Karpas-422 (cell line): ENCODE measurements at regions not wholly inside any gene's neighbourhood (a gene's known extent, or its start where the extent isn't known, plus 50 kb on each side); places are given as distances from the start of the nearest gene placed in this dataset.
"Not testable (repeated sequence)": the region's sequence is repeated elsewhere in the genome, so short reads cannot be mapped to it uniquely, and the experiment has no call there.

Experiments used
- DNase-seq: peaks from one replicate; pipeline ENCODE4 v3.0.0-alpha.2; 2015
- H2AFZ ChIP-seq: fragments of 200-600 bp; sonication (generic); 2 replicates; pipeline ENCODE4 v1.6.1; 2014; ENCODE audit warnings: antibody characterized with exemption, low read length, mixed read lengths
- H3K27ac ChIP-seq: fragments of 200-600 bp; sonication (generic); 2 replicates; pipeline ENCODE4 v1.5.1; 2014; ENCODE audit warnings: mild to moderate bottlenecking, low read length, moderate library complexity
- H3K27me3 ChIP-seq: fragments of 200-600 bp; sonication (generic); 2 replicates; pipeline ENCODE4 v1.6.1; 2014; ENCODE audit warnings: low read length, mixed read lengths
- H3K36me3 ChIP-seq: fragments of 200-600 bp; sonication (generic); 2 replicates; pipeline ENCODE4 v1.6.1; 2014; ENCODE audit warnings: low read length, mixed read lengths; ENCODE audit not compliant: insufficient read depth
- H3K4me1 ChIP-seq: fragments of 200-600 bp; sonication (generic); 2 replicates; pipeline ENCODE4 v1.6.1; 2014; ENCODE audit warnings: mild to moderate bottlenecking, low read length, mixed read lengths
- H3K4me2 ChIP-seq: fragments of 200-600 bp; sonication (generic); 2 replicates; pipeline ENCODE4 v1.6.1; 2014; ENCODE audit warnings: low read length, low read depth, mild to moderate bottlenecking; ENCODE audit not compliant: poor library complexity, severe bottlenecking
- H3K4me3 ChIP-seq: fragments of 200-600 bp; sonication (generic); 2 replicates; pipeline ENCODE4 v1.5.1; 2014; ENCODE audit warnings: mild to moderate bottlenecking, antibody characterized with exemption, low read length, mixed read lengths
- H3K79me2 ChIP-seq: fragments of 200-600 bp; sonication (generic); 2 replicates; pipeline ENCODE4 v1.6.1; 2014; ENCODE audit warnings: mild to moderate bottlenecking, low read length, mixed read lengths
- H3K9ac ChIP-seq: fragments of 200-600 bp; sonication (generic); 2 replicates; pipeline ENCODE4 v1.6.0; 2014; ENCODE audit warnings: low read length
- H3K9me2 ChIP-seq: fragments of 200-600 bp; sonication (generic), shearing (Covaris generic); replicated peaks from 2 replicates; pipeline ENCODE4 v1.6.0; 2014; ENCODE audit warnings: mild to moderate bottlenecking, low read length, moderate library complexity; ENCODE audit not compliant: insufficient read depth
- H3K9me3 ChIP-seq: fragments of 300-700, 200-600 bp; sonication (generic); 2 replicates; pipeline ENCODE4 v1.6.1; 2014; ENCODE audit warnings: low read length, mixed read lengths
- H4K20me1 ChIP-seq: fragments of 200-600 bp; sonication (generic); 2 replicates; pipeline ENCODE4 v1.6.1; 2014; ENCODE audit warnings: mild to moderate bottlenecking, antibody characterized with exemption, low read length, low read depth; ENCODE audit not compliant: insufficient read depth

- not testable (repeated sequence) for H3K9me2 ChIP-seq, H3K36me3 ChIP-seq, H4K20me1 ChIP-seq, H3K9me3 ChIP-seq, H3K79me2 ChIP-seq, H2AFZ ChIP-seq, H3K27me3 ChIP-seq, H3K4me2 ChIP-seq, H3K9ac ChIP-seq, H3K27ac ChIP-seq, H3K4me3 ChIP-seq, H3K4me1 ChIP-seq
- peak; percentile 22 for DNase-seq
These were observed 316.7 kb downstream of the BCL2L11 start for GRCh38 chr2:111437288-111437990.

GRCh38 chr2:111438161-111438560 lies 317.4 kb downstream of the BCL2L11 start:
- H3K36me3 ChIP-seq, H3K27ac ChIP-seq: not testable (repeated sequence)

GRCh38 chr2:111439237-111439636 lies 318.5 kb downstream of the BCL2L11 start:
- H3K27ac ChIP-seq, DNase-seq, H3K27me3 ChIP-seq, H2AFZ ChIP-seq, H3K79me2 ChIP-seq, H3K4me1 ChIP-seq, H4K20me1 ChIP-seq, H3K4me3 ChIP-seq, H3K9me2 ChIP-seq, H3K4me2 ChIP-seq, H3K9me3 ChIP-seq, H3K36me3 ChIP-seq, H3K9ac ChIP-seq: not testable (repeated sequence)

More at GRCh38 chr2:111438161-111438560, 317.4 kb downstream of the BCL2L11 start:
- H3K4me1 ChIP-seq, H4K20me1 ChIP-seq, H3K4me3 ChIP-seq, H3K9me2 ChIP-seq, H3K79me2 ChIP-seq, H3K9me3 ChIP-seq, H3K4me2 ChIP-seq, H3K9ac ChIP-seq, DNase-seq, H2AFZ ChIP-seq, H3K27me3 ChIP-seq: not testable (repeated sequence)

- H3K27ac ChIP-seq, H2AFZ ChIP-seq, H3K4me2 ChIP-seq, H3K4me3 ChIP-seq, H3K27me3 ChIP-seq, H3K79me2 ChIP-seq, H3K9me2 ChIP-seq, H3K9ac ChIP-seq, H4K20me1 ChIP-seq, H3K36me3 ChIP-seq, H3K9me3 ChIP-seq, H3K4me1 ChIP-seq, DNase-seq: not testable (repeated sequence)
These were observed 320.9 kb downstream of the BCL2L11 start for GRCh38 chr2:111441614-111442013.

- H2AFZ ChIP-seq, H3K79me2 ChIP-seq, H3K9me2 ChIP-seq, H3K27me3 ChIP-seq, H3K4me1 ChIP-seq, H3K27ac ChIP-seq, H3K36me3 ChIP-seq, H3K9ac ChIP-seq, H4K20me1 ChIP-seq, H3K9me3 ChIP-seq, H3K4me3 ChIP-seq, DNase-seq, H3K4me2 ChIP-seq: not testable (repeated sequence)
These were observed 322.2 kb downstream of the BCL2L11 start for GRCh38 chr2:111442767-111443454.

- H3K79me2 ChIP-seq, DNase-seq, H3K4me2 ChIP-seq, H3K4me1 ChIP-seq, H3K9me3 ChIP-seq, H4K20me1 ChIP-seq, H2AFZ ChIP-seq, H3K27ac ChIP-seq, H3K27me3 ChIP-seq, H3K9me2 ChIP-seq, H3K4me3 ChIP-seq, H3K9ac ChIP-seq, H3K36me3 ChIP-seq: not testable (repeated sequence)
These were observed 323.8 kb downstream of the BCL2L11 start for GRCh38 chr2:111444516-111444915.

- not testable (repeated sequence) for DNase-seq, H3K4me1 ChIP-seq, H3K4me3 ChIP-seq, H2AFZ ChIP-seq, H3K9me2 ChIP-seq, H3K36me3 ChIP-seq, H3K27ac ChIP-seq, H3K9me3 ChIP-seq, H3K9ac ChIP-seq, H3K4me2 ChIP-seq, H4K20me1 ChIP-seq, H3K27me3 ChIP-seq, H3K79me2 ChIP-seq
These were observed 324.6 kb downstream of the BCL2L11 start for GRCh38 chr2:111445191-111445929.

GRCh38 chr2:111445941-111446340 lies 325.2 kb downstream of the BCL2L11 start:
- H3K4me1 ChIP-seq, H3K4me2 ChIP-seq, H3K9me2 ChIP-seq, DNase-seq, H2AFZ ChIP-seq, H3K9me3 ChIP-seq, H3K27ac ChIP-seq, H3K27me3 ChIP-seq, H3K36me3 ChIP-seq, H3K79me2 ChIP-seq, H3K9ac ChIP-seq, H3K4me3 ChIP-seq, H4K20me1 ChIP-seq: not testable (repeated sequence)
